H1 (cell line): ENCODE measurements at regions not wholly inside any gene's neighbourhood (a gene's known extent, or its start where the extent isn't known, plus 50 kb on each side); places are given as distances from the start of the nearest gene placed in this dataset.

Experiments used
- TF ChIP-seq, protein P1 (sequence below): IDR thresholded peaks from 2 replicates; pipeline ENCODE4 v1.6.1; 2012; ENCODE audit warnings: low read length, inconsistent platforms

DNA sequence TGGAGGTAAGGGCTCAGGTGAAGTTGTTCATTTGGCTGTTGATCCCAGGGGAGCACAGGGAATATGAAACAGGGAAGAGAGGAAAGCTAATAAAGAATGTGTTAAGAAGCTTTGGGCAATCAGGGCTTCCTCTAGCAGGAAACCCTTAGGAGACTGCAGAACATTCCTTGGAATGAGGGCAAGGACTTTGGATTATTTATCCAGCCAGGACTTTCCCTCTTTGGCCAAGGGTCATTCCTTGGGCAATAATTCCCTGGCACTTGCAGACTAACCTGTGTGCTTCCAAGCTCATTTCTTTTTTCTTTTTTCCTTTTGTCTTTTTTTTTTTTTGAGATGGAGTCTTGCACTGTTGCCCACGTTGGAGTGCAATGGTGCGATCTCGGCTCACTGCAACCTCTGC lies 209.2 kb upstream of the MAP3K1 start (continued):
- TF ChIP-seq, protein P1, sequence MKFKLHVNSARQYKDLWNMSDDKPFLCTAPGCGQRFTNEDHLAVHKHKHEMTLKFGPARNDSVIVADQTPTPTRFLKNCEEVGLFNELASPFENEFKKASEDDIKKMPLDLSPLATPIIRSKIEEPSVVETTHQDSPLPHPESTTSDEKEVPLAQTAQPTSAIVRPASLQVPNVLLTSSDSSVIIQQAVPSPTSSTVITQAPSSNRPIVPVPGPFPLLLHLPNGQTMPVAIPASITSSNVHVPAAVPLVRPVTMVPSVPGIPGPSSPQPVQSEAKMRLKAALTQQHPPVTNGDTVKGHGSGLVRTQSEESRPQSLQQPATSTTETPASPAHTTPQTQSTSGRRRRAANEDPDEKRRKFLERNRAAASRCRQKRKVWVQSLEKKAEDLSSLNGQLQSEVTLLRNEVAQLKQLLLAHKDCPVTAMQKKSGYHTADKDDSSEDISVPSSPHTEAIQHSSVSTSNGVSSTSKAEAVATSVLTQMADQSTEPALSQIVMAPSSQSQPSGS, result no peak
